ENCODE measurements at regions not wholly inside any gene's neighbourhood (a gene's known extent, or its start where the extent isn't known, plus 50 kb on each side); places are given as distances from the start of the nearest gene placed in this dataset.
A peak's percentile ranks its signal among the peaks of the same experiment; 100 is the strongest.

- TF ChIP-seq ZNF462 (CRISPR knock-in tag; IDR thresholded peaks at IDR 0.05) = no peak
- no peak for TF ChIP-seq ZNF331 (CRISPR knock-in tag; IDR thresholded peaks at IDR 0.05; ENCODE audit: low read depth)
- no peak for TF ChIP-seq ETS1 (IDR thresholded peaks at IDR 0.05)
- no peak for TF ChIP-seq EZH2 (IDR thresholded peaks at IDR 0.05; ENCODE audit: low read depth, unreplicated experiment)
- no peak for TF ChIP-seq JUNB (IDR thresholded peaks at IDR 0.05; ENCODE audit: unreplicated experiment)
Measured at GRCh38 chr22:49554296-49554625, 273.4 kb downstream of the BRD1 start (continued).

GRCh38 chr22:49553518-49554295 lies 274.0 kb downstream of the BRD1 start:
- Histone ChIP-seq H3K9me2 (ENCODE audit: insufficient read depth) (no peaks in the 10 kb centered on the region), H3K4me3 (no peak overlapping the region), H3K27ac (ENCODE audit: low read depth) (no peak overlapping the region), H3K36me3 (ENCODE audit: insufficient read depth) (no peaks in the 10 kb centered on the region), H3K4me2 (no peak overlapping the region), H4K20me1 (replicated peaks; ENCODE audit: insufficient read depth) (no peaks in the 10 kb centered on the region), H3K79me2 (replicated peaks; ENCODE audit: insufficient read depth) (no peaks in the 10 kb centered on the region), H2AFZ (no peak overlapping the region), H3K27me3 (ENCODE audit: insufficient read depth) (no peaks in the 10 kb centered on the region), H3K4me1 (ENCODE audit: insufficient read depth) (no peaks in the 10 kb centered on the region), H3F3A (replicated peaks; ENCODE audit: low read depth) (no peaks in the 10 kb centered on the region)
- H3K27me3 Mint-ChIP-seq (ENCODE audit: insufficient read depth, low read depth, poor library complexity) = peaks cover 4% of the 10 kb centered on the region
- peaks cover 13% of the 10 kb centered on the region for H3K36me3 Mint-ChIP-seq (ENCODE audit: low read depth)
- DNase-seq (ENCODE audit: low spot score) (no peak), ATAC-seq (peak; percentile 21; the same call in 2 of the 3 replicates)
- peaks cover 12% of the 10 kb centered on the region for H3K4me1 Mint-ChIP-seq
- H3K4me3 Mint-ChIP-seq = no peak overlapping the region
- 0 out of 2 replicates have a peak overlapping the region, but pooled peaks have one; percentile 23 for H3K27ac Mint-ChIP-seq
- peaks cover 20% of the 10 kb centered on the region for H3K9me3 Mint-ChIP-seq
- no peak for TF ChIP-seq CREB1 (CRISPR knock-in tag; IDR thresholded peaks at IDR 0.05; ENCODE audit: low read depth)
- TF ChIP-seq ZNF331 (CRISPR knock-in tag; IDR thresholded peaks at IDR 0.05; ENCODE audit: low read depth) = no peak
- TF ChIP-seq ZNF462 (CRISPR knock-in tag; IDR thresholded peaks at IDR 0.05) = no peak
- TF ChIP-seq ZNF114 (CRISPR knock-in tag; IDR thresholded peaks at IDR 0.05) = no peak

Measured in GM23338 (cell line).